Parathyroid adenoma (tissue), 2 donors: ENCODE measurements at regions not wholly inside any gene's neighbourhood (a gene's known extent, or its start where the extent isn't known, plus 50 kb on each side); places are given as distances from the start of the nearest gene placed in this dataset.

Source experiments
- H2AFZ ChIP-seq: fragments of 300-600 bp; sonication (generic); one replicate; pipeline ENCODE4 v1.7.0; 2017; ENCODE audit warnings: antibody characterized with exemption, mild to moderate bottlenecking
- H3K27ac ChIP-seq: fragments of 300-600 bp; sonication (generic); one replicate; pipeline ENCODE4 v1.7.0; 2017
- H3K27me3 ChIP-seq: fragments of 300-600 bp; sonication (generic); one replicate; pipeline ENCODE4 v1.7.0; 2017; ENCODE audit warnings: low read length; ENCODE audit not compliant: control insufficient read depth, insufficient read depth
- H3K36me3 ChIP-seq: fragments of 300-600 bp; sonication (generic); one replicate; pipeline ENCODE4 v1.7.0; 2017; ENCODE audit warnings: low read length; ENCODE audit not compliant: control insufficient read depth, insufficient read depth
- H3K4me1 ChIP-seq: fragments of 300-600 bp; sonication (generic); one replicate; pipeline ENCODE4 v1.7.0; 2017; ENCODE audit warnings: control low read depth
- H3K4me2 ChIP-seq: fragments of 300-600 bp; sonication (generic); one replicate; pipeline ENCODE4 v1.7.0; 2017; ENCODE audit warnings: low read length
- H3K4me3 ChIP-seq: fragments of 300-600 bp; sonication (generic); one replicate; pipeline ENCODE4 v1.7.0; 2017; ENCODE audit warnings: low read depth, low read length
- H3K79me2 ChIP-seq: fragments of 300-600 bp; sonication (generic); one replicate; pipeline ENCODE4 v1.7.0; 2017; ENCODE audit warnings: control low read depth
- H3K9ac ChIP-seq: fragments of 300-600 bp; sonication (generic); one replicate; pipeline ENCODE4 v1.7.0; 2017; ENCODE audit warnings: mild to moderate bottlenecking
- H3K9me3 ChIP-seq: fragments of 300-600 bp; sonication (generic); one replicate; pipeline ENCODE4 v1.7.0; 2017; ENCODE audit warnings: low read length; ENCODE audit not compliant: control insufficient read depth
- CTCF ChIP-seq: fragments of 300-600 bp; sonication (generic); IDR thresholded peaks from one replicate; pipeline ENCODE4 v1.7.0; 2017; ENCODE audit warnings: antibody characterized with exemption, mild to moderate bottlenecking
- donor health status: primary hyperparathyroidism.

- Histone ChIP-seq H3K27ac (no peak overlapping the region), H3K4me2 (no peak overlapping the region), H3K36me3 (no peaks in the 10 kb centered on the region), H3K9ac (no peak overlapping the region), H3K4me1 (no peaks in the 10 kb centered on the region), H2AFZ (no peak overlapping the region), H3K79me2 (no peaks in the 10 kb centered on the region), H3K9me3 (no peaks in the 10 kb centered on the region), H3K4me3 (no peak overlapping the region), H3K27me3 (no peaks in the 10 kb centered on the region)
- no peak for TF ChIP-seq CTCF
These were observed 364.4 kb upstream of the MCTP2 start for GRCh38 chr15:93866948-93867347.

GRCh38 chr15:93866476-93866875, 364.9 kb upstream of the MCTP2 start:
- Histone ChIP-seq H3K9me3 (no peaks in the 10 kb centered on the region), H3K9ac (no peak overlapping the region), H3K4me3 (no peak overlapping the region), H3K27ac (no peak overlapping the region), H3K4me2 (no peak overlapping the region), H3K4me1 (no peaks in the 10 kb centered on the region), H3K27me3 (no peaks in the 10 kb centered on the region), H3K79me2 (no peaks in the 10 kb centered on the region), H3K36me3 (no peaks in the 10 kb centered on the region), H2AFZ (no peak overlapping the region)
- no peak for TF ChIP-seq CTCF

- Histone ChIP-seq H3K4me2 (no peak overlapping the region), H3K4me1 (no peaks in the 10 kb centered on the region), H3K79me2 (no peaks in the 10 kb centered on the region), H3K27me3 (no peaks in the 10 kb centered on the region), H2AFZ (no peak overlapping the region), H3K9ac (no peak overlapping the region), H3K27ac (no peak overlapping the region), H3K9me3 (no peaks in the 10 kb centered on the region), H3K4me3 (no peak overlapping the region), H3K36me3 (no peaks in the 10 kb centered on the region)
- TF ChIP-seq CTCF: no peak
These were observed 365.8 kb upstream of the MCTP2 start for GRCh38 chr15:93865586-93865985.

GRCh38 chr15:93862791-93863190, 368.6 kb upstream of the MCTP2 start:
- Histone ChIP-seq H3K27me3 (no peaks in the 10 kb centered on the region), H3K27ac (no peak overlapping the region), H3K9ac (no peak overlapping the region), H2AFZ (no peak overlapping the region), H3K4me3 (no peak overlapping the region), H3K4me2 (no peak overlapping the region), H3K9me3 (no peaks in the 10 kb centered on the region), H3K4me1 (no peaks in the 10 kb centered on the region), H3K79me2 (no peaks in the 10 kb centered on the region), H3K36me3 (no peaks in the 10 kb centered on the region)
- no peak for TF ChIP-seq CTCF

GRCh38 chr15:93861956-93862741, 369.2 kb upstream of the MCTP2 start:
- Histone ChIP-seq H3K9ac (no peak overlapping the region), H3K4me1 (no peaks in the 10 kb centered on the region), H3K4me3 (no peak overlapping the region), H2AFZ (no peak overlapping the region), H3K4me2 (no peak overlapping the region), H3K9me3 (no peaks in the 10 kb centered on the region), H3K79me2 (no peaks in the 10 kb centered on the region), H3K27me3 (no peaks in the 10 kb centered on the region), H3K27ac (no peak overlapping the region), H3K36me3 (no peaks in the 10 kb centered on the region)
- no peak for TF ChIP-seq CTCF
